Frontal cortex (tissue), 3 donors: ENCODE measurements at regions not wholly inside any gene's neighbourhood (a gene's known extent, or its start where the extent isn't known, plus 50 kb on each side); places are given as distances from the start of the nearest gene placed in this dataset.
"Not testable (repeated sequence)": the region's sequence is repeated elsewhere in the genome, so short reads cannot be mapped to it uniquely, and the experiment has no call there.

Experiments
- DNase-seq, 2 donors: peaks; one replicate each; pipeline ENCODE4 v3.0.0; 2012; ENCODE audit warnings: low spot score in 2 of 2
- FAIRE-seq: peaks from 2 replicates; lab custom pipeline; 2012; peaks lifted over from hg19 to GRCh38; lab: Jason Lieb, UNC
- donor health status: control.
- donor health status: control.
- donor health status: control.

- DNase-seq (no peak), FAIRE-seq (no peak)
Observed at GRCh38 chr4:149870008-149870407, 54.4 kb upstream of the IQCM start.

GRCh38 chr4:149881744-149882143 lies 66.1 kb upstream of the IQCM start:
- FAIRE-seq = no peak

GRCh38 chr4:149882251-149882650 lies 66.6 kb upstream of the IQCM start:
- FAIRE-seq (no peak), DNase-seq (no peak)

More at GRCh38 chr4:149881744-149882143, 66.1 kb upstream of the IQCM start:
- no peak for DNase-seq

GRCh38 chr4:149884046-149884445 lies 68.4 kb upstream of the IQCM start:
- FAIRE-seq (no peak), DNase-seq (no peak)

GRCh38 chr4:149884529-149885181 lies 69.0 kb upstream of the IQCM start:
- no peak for DNase-seq

GRCh38 chr4:149885896-149886295 lies 70.3 kb upstream of the IQCM start:
- no peak for FAIRE-seq

More at GRCh38 chr4:149884529-149885181, 69.0 kb upstream of the IQCM start:
- FAIRE-seq = no peak

GRCh38 chr4:149886786-149887490 lies 71.3 kb upstream of the IQCM start:
- no peak for DNase-seq
- no peak for FAIRE-seq

More at GRCh38 chr4:149885896-149886295, 70.3 kb upstream of the IQCM start:
- DNase-seq = no peak

GRCh38 chr4:149889991-149890390 lies 74.3 kb upstream of the IQCM start:
- DNase-seq (no peak), FAIRE-seq (no peak)

- no peak for FAIRE-seq
- no peak for DNase-seq
Observed at GRCh38 chr4:149890531-149890930, 74.9 kb upstream of the IQCM start.

GRCh38 chr4:149891426-149891825 lies 75.8 kb upstream of the IQCM start:
- DNase-seq = no peak
- no peak for FAIRE-seq

GRCh38 chr4:149896432-149896831 lies 80.8 kb upstream of the IQCM start:
- no peak for FAIRE-seq
- DNase-seq = no peak

- DNase-seq (no peak), FAIRE-seq (no peak)
Observed at GRCh38 chr4:149897783-149898182, 82.1 kb upstream of the IQCM start.

- FAIRE-seq (no peak), DNase-seq (no peak)
Observed at GRCh38 chr4:149901128-149901527, 85.5 kb upstream of the IQCM start.

- no peak for DNase-seq
- FAIRE-seq = no peak
Observed at GRCh38 chr4:149902242-149902641, 86.6 kb upstream of the IQCM start.

GRCh38 chr4:149910177-149910576 lies 94.5 kb upstream of the IQCM start:
- no peak for DNase-seq
- no peak for FAIRE-seq

GRCh38 chr4:149910604-149911350 lies 95.1 kb upstream of the IQCM start:
- FAIRE-seq = no peak

GRCh38 chr4:149911354-149911753 lies 95.7 kb upstream of the IQCM start:
- DNase-seq = no peak
- no peak for FAIRE-seq

More at GRCh38 chr4:149910604-149911350, 95.1 kb upstream of the IQCM start:
- DNase-seq = no peak

GRCh38 chr4:149912000-149912399 lies 96.4 kb upstream of the IQCM start:
- FAIRE-seq (no peak), DNase-seq (no peak)

- FAIRE-seq (no peak), DNase-seq (peak in 1 of 2 donors; percentile 17)
Observed at GRCh38 chr4:149914119-149915115, 98.8 kb upstream of the IQCM start.

- not testable (repeated sequence) for DNase-seq, FAIRE-seq
Observed at GRCh38 chr4:149915735-149916134, 100.1 kb upstream of the IQCM start.
